ENCODE measurements at regions not wholly inside any gene's neighbourhood (a gene's known extent, or its start where the extent isn't known, plus 50 kb on each side); places are given as distances from the start of the nearest gene placed in this dataset.

DNA sequence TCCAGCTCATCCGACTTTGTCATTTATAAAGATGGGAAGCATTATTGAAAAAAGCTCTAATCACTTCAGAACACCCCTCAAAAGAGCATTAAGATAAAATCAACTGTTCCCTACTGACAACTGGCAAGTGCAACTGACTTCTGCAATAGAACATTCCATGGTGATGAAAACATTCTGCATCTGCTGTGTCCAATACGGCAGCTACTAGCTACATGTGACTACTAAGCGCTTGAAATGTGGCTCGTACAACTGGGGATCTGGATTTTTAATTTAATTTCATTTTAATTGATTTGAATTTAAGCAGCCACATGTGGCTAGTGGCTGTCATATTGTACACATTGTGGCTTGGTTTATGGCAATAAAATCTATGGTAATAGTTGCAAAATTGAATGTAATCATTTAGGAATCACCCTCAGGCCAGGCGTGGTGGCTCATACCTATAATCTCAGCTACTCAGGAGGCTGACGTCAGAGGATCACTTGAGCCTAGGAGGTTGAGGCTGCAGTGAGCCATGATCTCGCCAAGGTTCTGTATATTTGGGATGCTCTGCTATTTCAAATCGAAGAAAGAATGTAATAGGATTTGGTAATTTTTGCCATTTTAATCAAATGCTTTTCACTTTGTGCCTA lies 390.3 kb downstream of the GABRB3 start:
- H3K27me3 ChIP-seq (ENCODE audit: control insufficient read depth, insufficient read depth, low read length) = no peaks in the 10 kb centered on the region
- no peak overlapping the region for H3K4me3 ChIP-seq (ENCODE audit: low read length)
- no CpG with 5 or more reads among the region's 8 CpGs for WGBS (ENCODE audit: insufficient coverage, insufficient read length)
- no peaks in the 10 kb centered on the region for H3K4me1 ChIP-seq (ENCODE audit: control insufficient read depth, insufficient read depth, low read length)
- no peaks in the 10 kb centered on the region for H3K9me3 ChIP-seq (ENCODE audit: control insufficient read depth, insufficient read depth, low read length)
- no peak for DNase-seq (ENCODE audit: low read depth, low spot score)
- no peak overlapping the region for H3K27ac ChIP-seq (ENCODE audit: low read length)
- no peaks in the 10 kb centered on the region for H3K36me3 ChIP-seq (ENCODE audit: control insufficient read depth, insufficient read depth, low read length)

DNA sequence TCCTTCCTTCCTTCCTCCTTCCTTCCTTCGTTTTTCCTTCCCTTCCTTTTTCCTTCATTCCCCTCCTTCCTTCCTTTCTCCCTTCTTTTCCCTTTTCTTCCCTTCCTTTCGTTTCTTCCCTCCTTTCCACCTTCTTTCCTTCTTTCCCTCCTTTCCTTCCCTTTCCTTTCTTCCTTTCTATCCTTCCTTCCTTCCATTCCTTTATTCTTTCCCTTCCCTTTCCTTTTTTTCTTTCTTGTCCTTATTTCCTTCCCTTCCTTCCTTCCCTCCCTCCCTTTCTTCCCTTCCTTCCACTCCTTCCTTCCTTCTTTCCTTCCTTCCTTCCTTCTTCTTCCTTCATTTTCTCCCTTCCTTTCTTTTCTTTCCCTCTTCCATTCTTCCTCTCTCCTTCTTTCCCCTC lies 394.6 kb downstream of the GABRB3 start:
- WGBS (ENCODE audit: insufficient coverage, insufficient read length) = 100% methylated on average over 1 of the region's 2 CpGs
- no peak overlapping the region for H3K4me3 ChIP-seq (ENCODE audit: low read length)
- H3K36me3 ChIP-seq (ENCODE audit: control insufficient read depth, insufficient read depth, low read length) = no peaks in the 10 kb centered on the region
- no peaks in the 10 kb centered on the region for H3K4me1 ChIP-seq (ENCODE audit: control insufficient read depth, insufficient read depth, low read length)
- H3K27me3 ChIP-seq (ENCODE audit: control insufficient read depth, insufficient read depth, low read length) = no peaks in the 10 kb centered on the region
- no peaks in the 10 kb centered on the region for H3K9me3 ChIP-seq (ENCODE audit: control insufficient read depth, insufficient read depth, low read length)
- no peak for DNase-seq (ENCODE audit: low read depth, low spot score)
- no peak overlapping the region for H3K27ac ChIP-seq (ENCODE audit: low read length)

DNA sequence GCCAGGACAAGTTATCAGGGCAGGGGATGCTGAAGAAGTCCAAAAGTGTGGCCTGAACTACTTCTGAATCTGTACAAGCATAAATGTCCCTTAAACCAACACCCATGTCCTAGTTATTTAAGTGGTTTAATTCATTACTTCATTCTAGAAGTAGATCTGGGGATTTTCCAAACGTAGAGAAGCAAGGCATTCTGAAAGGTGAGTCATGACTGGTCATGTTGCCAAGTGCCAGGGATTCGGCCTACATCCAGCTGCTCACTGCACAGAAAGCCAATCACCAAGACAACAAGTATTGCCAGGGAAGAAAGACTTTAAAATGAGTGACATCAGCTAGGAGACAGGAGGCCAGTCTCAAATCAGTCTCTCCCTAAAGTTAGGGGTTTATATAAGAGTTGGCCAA lies 396.6 kb downstream of the GABRB3 start:
- Histone ChIP-seq H3K9me3 (ENCODE audit: control insufficient read depth, insufficient read depth, low read length) (no peaks in the 10 kb centered on the region), H3K4me3 (ENCODE audit: low read length) (no peak overlapping the region), H3K36me3 (ENCODE audit: control insufficient read depth, insufficient read depth, low read length) (no peaks in the 10 kb centered on the region), H3K27ac (ENCODE audit: low read length) (no peak overlapping the region), H3K4me1 (ENCODE audit: control insufficient read depth, insufficient read depth, low read length) (no peaks in the 10 kb centered on the region), H3K27me3 (ENCODE audit: control insufficient read depth, insufficient read depth, low read length) (no peaks in the 10 kb centered on the region)
- WGBS (ENCODE audit: insufficient coverage, insufficient read length) = no CpG with 5 or more reads among the region's 2 CpGs
- DNase-seq (ENCODE audit: low read depth, low spot score) = no peak

DNA sequence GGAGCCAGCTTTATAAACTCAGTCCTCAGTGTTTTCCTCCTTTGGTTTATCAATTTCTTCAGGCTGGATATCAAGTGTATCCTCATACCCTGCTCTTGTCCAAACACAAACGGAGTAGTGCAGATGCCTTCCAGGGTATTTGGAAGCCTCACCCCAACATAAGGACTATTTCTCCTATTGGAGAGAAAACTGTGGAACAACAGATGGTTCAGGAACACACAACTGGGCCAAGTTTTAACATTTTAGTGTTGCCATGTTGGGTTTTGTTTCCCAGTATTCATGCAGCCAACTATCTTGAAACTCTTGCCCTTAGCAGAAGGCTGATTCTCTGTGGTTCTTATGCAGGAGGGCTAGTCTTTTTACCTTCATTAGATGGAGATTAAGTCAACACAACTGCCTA lies 398.1 kb downstream of the GABRB3 start:
- DNase-seq (ENCODE audit: low read depth, low spot score) = no peak
- no peaks in the 10 kb centered on the region for H3K4me1 ChIP-seq (ENCODE audit: control insufficient read depth, insufficient read depth, low read length)
- H3K9me3 ChIP-seq (ENCODE audit: control insufficient read depth, insufficient read depth, low read length) = no peaks in the 10 kb centered on the region
- no CpG with 5 or more reads among the region's 1 CpG for WGBS (ENCODE audit: insufficient coverage, insufficient read length)
- H3K36me3 ChIP-seq (ENCODE audit: control insufficient read depth, insufficient read depth, low read length) = no peaks in the 10 kb centered on the region
- H3K4me3 ChIP-seq (ENCODE audit: low read length) = no peak overlapping the region
- no peak overlapping the region for H3K27ac ChIP-seq (ENCODE audit: low read length)
- no peaks in the 10 kb centered on the region for H3K27me3 ChIP-seq (ENCODE audit: control insufficient read depth, insufficient read depth, low read length)

DNA sequence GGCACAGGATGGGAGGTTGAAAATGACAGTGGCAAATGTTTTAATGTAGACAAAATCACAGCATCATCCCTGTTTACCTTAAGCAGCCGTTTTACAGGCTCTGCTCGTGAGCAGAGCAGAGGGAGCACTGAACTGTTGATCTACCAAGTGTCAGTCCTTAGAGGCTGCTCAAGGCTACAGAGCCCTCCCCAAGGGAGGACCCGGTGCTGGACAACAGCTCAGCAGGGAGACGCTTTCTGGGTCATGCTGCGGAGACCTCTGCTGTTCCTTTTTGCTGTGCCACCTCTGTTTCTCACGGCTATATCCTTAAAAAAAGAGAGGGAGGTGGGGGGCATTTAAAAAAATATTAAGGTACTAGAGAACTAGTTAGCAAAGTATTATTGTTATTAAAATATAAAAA lies 400.2 kb downstream of the GABRB3 start:
- H3K4me1 ChIP-seq (ENCODE audit: control insufficient read depth, insufficient read depth, low read length) = no peaks in the 10 kb centered on the region

DNA sequence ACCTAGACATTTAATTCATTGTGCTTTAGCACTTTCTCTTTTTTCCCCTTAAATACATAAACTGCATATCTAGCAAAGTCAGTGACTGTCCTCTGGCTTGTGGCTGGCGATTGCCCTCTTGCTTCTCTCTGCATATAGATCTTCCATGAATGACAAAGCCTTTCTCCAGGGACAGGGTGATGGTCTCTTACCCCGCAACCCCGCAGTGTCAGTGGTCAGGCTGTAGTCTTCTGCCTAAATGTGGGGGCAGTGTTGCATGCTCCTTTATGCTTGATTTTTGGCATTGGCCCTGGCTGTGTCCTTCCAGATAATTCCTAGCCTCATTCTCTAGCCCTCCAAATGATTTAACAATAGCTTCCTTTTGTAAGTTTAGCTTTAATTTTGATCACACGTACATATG lies 407.8 kb downstream of the GABRB3 start:
- H3K4me3 ChIP-seq (ENCODE audit: low read length) = no peak overlapping the region
- no peak for DNase-seq (ENCODE audit: low read depth, low spot score)
- H3K36me3 ChIP-seq (ENCODE audit: control insufficient read depth, insufficient read depth, low read length) = no peaks in the 10 kb centered on the region
- H3K9me3 ChIP-seq (ENCODE audit: control insufficient read depth, insufficient read depth, low read length) = no peaks in the 10 kb centered on the region
- H3K27ac ChIP-seq (ENCODE audit: low read length) = no peak overlapping the region
- no peaks in the 10 kb centered on the region for H3K27me3 ChIP-seq (ENCODE audit: control insufficient read depth, insufficient read depth, low read length)
- WGBS (ENCODE audit: insufficient coverage, insufficient read length) = no CpG with 5 or more reads among the region's 4 CpGs
- no peaks in the 10 kb centered on the region for H3K4me1 ChIP-seq (ENCODE audit: control insufficient read depth, insufficient read depth, low read length)

More for the DNA sequence above, 400.2 kb downstream of the GABRB3 start:
- Histone ChIP-seq H3K9me3 (ENCODE audit: control insufficient read depth, insufficient read depth, low read length) (no peaks in the 10 kb centered on the region), H3K27me3 (ENCODE audit: control insufficient read depth, insufficient read depth, low read length) (no peaks in the 10 kb centered on the region), H3K36me3 (ENCODE audit: control insufficient read depth, insufficient read depth, low read length) (no peaks in the 10 kb centered on the region), H3K27ac (ENCODE audit: low read length) (no peak overlapping the region), H3K4me3 (ENCODE audit: low read length) (no peak overlapping the region)
- no CpG with 5 or more reads among the region's 6 CpGs for WGBS (ENCODE audit: insufficient coverage, insufficient read length)
- DNase-seq (ENCODE audit: low read depth, low spot score) = peak; percentile 13

DNA sequence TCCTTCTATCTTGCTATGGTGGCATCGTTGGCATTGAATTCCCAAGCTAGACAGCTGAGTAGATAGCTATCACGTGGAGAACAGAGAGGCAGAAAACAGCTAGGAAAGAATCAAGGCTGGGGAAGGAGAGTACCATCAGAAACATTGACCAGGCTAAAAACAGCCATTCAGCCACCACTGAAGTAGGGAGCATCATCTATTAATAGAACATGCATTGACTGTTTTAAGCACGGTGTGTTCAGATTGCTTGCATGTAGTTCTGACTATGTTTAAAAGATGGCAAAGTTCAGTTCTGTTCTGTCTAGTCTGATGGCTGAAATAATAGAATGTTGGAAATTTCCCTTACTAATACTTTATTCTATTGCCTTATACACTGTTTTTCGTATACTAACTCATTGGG lies 413.0 kb downstream of the GABRB3 start:
- H3K9me3 ChIP-seq (ENCODE audit: control insufficient read depth, insufficient read depth, low read length) = no peaks in the 10 kb centered on the region
- H3K4me3 ChIP-seq (ENCODE audit: low read length) = no peak overlapping the region
- no peaks in the 10 kb centered on the region for H3K36me3 ChIP-seq (ENCODE audit: control insufficient read depth, insufficient read depth, low read length)
- H3K27ac ChIP-seq (ENCODE audit: low read length) = no peak overlapping the region
- WGBS (ENCODE audit: insufficient coverage, insufficient read length) = no CpG with 5 or more reads among the region's 4 CpGs
- H3K4me1 ChIP-seq (ENCODE audit: control insufficient read depth, insufficient read depth, low read length) = no peaks in the 10 kb centered on the region
- H3K27me3 ChIP-seq (ENCODE audit: control insufficient read depth, insufficient read depth, low read length) = no peaks in the 10 kb centered on the region
- DNase-seq (ENCODE audit: low read depth, low spot score) = no peak

DNA sequence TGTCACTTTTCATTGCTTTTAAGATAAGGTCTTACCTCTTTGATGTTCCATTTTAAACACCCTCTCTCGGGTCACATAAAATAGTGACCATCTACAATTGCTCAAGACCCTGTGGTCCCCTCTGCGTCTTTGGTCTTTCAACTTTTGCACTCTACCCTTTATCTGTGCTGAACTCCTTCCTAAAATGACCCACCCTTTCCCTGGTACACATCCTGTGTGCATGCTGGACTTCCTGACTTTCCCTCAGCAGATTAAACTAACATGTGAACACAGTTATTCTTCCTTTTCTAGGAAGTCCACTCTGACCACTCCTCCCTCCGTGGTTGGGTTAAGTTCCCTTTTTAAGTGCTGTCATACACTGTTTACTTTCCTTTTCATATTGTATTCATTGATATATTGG lies 414.2 kb downstream of the GABRB3 start:
- WGBS (ENCODE audit: insufficient coverage, insufficient read length) = no CpG with 5 or more reads among the region's 3 CpGs
- Histone ChIP-seq H3K27ac (ENCODE audit: low read length) (no peak overlapping the region), H3K4me3 (ENCODE audit: low read length) (no peak overlapping the region), H3K27me3 (ENCODE audit: control insufficient read depth, insufficient read depth, low read length) (no peaks in the 10 kb centered on the region), H3K36me3 (ENCODE audit: control insufficient read depth, insufficient read depth, low read length) (no peaks in the 10 kb centered on the region), H3K4me1 (ENCODE audit: control insufficient read depth, insufficient read depth, low read length) (no peaks in the 10 kb centered on the region), H3K9me3 (ENCODE audit: control insufficient read depth, insufficient read depth, low read length) (no peaks in the 10 kb centered on the region)
- DNase-seq (ENCODE audit: low read depth, low spot score) = no peak

DNA sequence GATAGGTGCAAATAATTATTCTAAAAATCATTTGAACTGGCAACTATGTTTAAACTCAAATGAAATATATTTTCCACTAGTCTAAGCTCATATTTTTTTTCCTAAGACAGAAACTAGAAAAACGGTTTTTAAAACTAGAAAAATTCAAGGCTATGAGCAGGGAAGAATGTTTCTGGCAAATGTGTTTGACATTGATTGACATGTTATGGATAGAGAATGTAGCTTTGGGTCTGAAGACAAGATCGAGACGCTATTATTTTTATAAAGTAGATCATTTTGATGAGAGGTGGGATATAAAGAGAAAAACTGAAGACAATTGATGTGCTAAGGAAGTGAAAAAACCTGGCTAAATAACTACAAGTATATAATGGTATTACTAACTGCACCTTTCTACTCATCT lies 415.2 kb downstream of the GABRB3 start:
- no CpG with 5 or more reads among the region's 3 CpGs for WGBS (ENCODE audit: insufficient coverage, insufficient read length)
- H3K4me3 ChIP-seq (ENCODE audit: low read length) = no peak overlapping the region
- no peak for DNase-seq (ENCODE audit: low read depth, low spot score)
- H3K27ac ChIP-seq (ENCODE audit: low read length) = no peak overlapping the region
- H3K9me3 ChIP-seq (ENCODE audit: control insufficient read depth, insufficient read depth, low read length) = no peaks in the 10 kb centered on the region
- no peaks in the 10 kb centered on the region for H3K4me1 ChIP-seq (ENCODE audit: control insufficient read depth, insufficient read depth, low read length)
- no peaks in the 10 kb centered on the region for H3K36me3 ChIP-seq (ENCODE audit: control insufficient read depth, insufficient read depth, low read length)
- H3K27me3 ChIP-seq (ENCODE audit: control insufficient read depth, insufficient read depth, low read length) = no peaks in the 10 kb centered on the region

DNA sequence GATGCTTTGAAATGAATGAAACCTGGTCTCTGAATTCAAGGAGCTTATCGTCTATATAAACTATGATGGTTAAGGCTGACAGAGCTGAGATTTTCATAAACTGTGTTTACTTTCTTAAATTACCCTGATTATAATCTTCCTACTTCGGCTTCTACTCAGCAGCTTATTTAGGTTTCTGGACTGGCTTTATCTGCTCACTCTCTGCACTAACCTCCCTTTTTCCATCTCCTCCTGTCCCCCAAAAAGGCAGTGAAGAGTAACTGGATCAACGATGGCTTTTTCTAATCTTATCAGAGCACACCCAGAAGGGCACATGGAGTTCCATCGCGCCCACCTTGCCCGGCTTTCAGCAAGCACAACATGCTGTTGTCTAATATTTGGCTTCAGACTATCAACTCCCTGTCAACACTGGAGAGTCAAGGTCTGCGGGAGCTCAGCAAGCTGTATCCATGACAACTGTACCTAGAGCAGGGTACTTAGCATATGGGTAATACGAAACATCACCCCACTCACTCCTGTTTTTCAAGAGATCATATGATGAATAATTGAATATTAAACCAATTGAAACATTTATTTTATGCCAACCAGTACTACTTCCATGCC lies 417.3 kb downstream of the GABRB3 start:
- Histone ChIP-seq H3K9me3 (ENCODE audit: control insufficient read depth, insufficient read depth, low read length) (no peaks in the 10 kb centered on the region), H3K27me3 (ENCODE audit: control insufficient read depth, insufficient read depth, low read length) (no peaks in the 10 kb centered on the region), H3K27ac (ENCODE audit: low read length) (no peak overlapping the region), H3K4me1 (ENCODE audit: control insufficient read depth, insufficient read depth, low read length) (no peaks in the 10 kb centered on the region), H3K36me3 (ENCODE audit: control insufficient read depth, insufficient read depth, low read length) (no peaks in the 10 kb centered on the region), H3K4me3 (ENCODE audit: low read length) (no peak overlapping the region)
- WGBS (ENCODE audit: insufficient coverage, insufficient read length) = no CpG with 5 or more reads among the region's 8 CpGs
- no peak for DNase-seq (ENCODE audit: low read depth, low spot score)

DNA sequence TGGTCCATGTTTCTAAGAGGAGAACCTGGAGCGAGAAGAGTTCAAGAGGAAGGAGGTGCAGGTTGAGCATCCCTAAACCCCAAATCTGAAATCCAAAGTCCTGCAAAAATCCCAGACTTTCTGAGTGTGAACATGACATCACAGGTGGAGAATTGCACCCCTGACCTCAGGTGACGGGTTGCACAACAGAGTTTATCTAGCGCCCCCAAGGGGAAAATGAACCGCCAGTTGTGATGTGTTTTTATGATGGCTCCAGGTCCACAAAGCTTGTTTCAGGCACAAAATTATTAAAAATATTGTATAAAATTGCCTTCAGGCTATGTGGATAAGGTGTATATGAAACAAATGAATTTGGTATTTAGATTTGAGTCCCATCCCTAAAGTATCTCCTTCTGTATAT lies 420.0 kb downstream of the GABRB3 start:
- no peaks in the 10 kb centered on the region for H3K27me3 ChIP-seq (ENCODE audit: control insufficient read depth, insufficient read depth, low read length)
- no peak overlapping the region for H3K4me3 ChIP-seq (ENCODE audit: low read length)
- no peak for DNase-seq (ENCODE audit: low read depth, low spot score)
- no peaks in the 10 kb centered on the region for H3K4me1 ChIP-seq (ENCODE audit: control insufficient read depth, insufficient read depth, low read length)
- WGBS (ENCODE audit: insufficient coverage, insufficient read length) = no CpG with 5 or more reads among the region's 4 CpGs
- no peaks in the 10 kb centered on the region for H3K36me3 ChIP-seq (ENCODE audit: control insufficient read depth, insufficient read depth, low read length)
- no peaks in the 10 kb centered on the region for H3K9me3 ChIP-seq (ENCODE audit: control insufficient read depth, insufficient read depth, low read length)
- H3K27ac ChIP-seq (ENCODE audit: low read length) = no peak overlapping the region
